Suppressor macrophage (primary cell): ENCODE measurements at regions not wholly inside any gene's neighbourhood (a gene's known extent, or its start where the extent isn't known, plus 50 kb on each side); places are given as distances from the start of the nearest gene placed in this dataset.
A peak's percentile ranks its signal among the peaks of the same experiment; 100 is the strongest.

Source experiments
- DNase-seq, 4 experiments: peaks; one replicate each; pipeline ENCODE4 v3.0.0-alpha.2; 2020 to 2022

DNA sequence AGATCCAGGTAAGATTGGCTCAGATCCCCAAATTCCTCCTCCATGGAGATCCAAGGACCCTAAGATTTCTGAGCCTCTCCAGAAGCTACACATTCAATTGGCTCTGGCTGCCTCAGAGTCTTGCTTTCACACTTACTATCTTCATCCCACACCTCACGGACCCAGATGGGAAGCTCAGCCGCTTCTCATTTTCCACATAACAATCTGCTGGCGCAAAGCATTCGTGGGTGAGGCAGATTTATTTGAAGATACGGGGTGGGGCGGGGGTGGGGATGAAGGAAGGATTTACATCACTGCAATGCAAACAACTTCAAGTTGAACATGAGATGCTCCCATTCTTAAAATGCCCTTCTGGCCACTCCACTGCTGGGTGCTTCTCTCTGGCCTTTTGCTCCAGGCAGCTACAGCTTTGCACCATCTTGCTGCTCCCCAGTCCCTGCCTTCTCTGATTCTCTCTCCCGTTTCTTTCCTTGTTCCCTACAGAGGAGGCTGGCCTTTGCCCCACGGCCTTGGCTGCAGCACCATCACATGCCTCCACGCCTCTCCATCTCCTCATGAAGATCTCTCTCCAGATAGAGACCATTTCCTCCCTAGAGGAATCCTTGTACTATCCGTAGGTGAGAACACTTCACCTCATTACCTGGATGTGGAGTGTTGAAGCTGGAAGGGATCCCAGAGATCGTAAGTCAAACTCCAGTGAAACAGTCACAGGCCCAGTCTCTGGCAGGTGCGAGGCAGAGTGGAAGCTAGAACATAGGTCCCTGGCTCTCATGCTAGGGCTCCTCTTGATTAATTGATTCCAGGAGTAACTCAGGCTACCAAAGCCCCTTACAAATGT lies 175.9 kb downstream of the RPLP1 start:
- DNase-seq = no peak

DNA sequence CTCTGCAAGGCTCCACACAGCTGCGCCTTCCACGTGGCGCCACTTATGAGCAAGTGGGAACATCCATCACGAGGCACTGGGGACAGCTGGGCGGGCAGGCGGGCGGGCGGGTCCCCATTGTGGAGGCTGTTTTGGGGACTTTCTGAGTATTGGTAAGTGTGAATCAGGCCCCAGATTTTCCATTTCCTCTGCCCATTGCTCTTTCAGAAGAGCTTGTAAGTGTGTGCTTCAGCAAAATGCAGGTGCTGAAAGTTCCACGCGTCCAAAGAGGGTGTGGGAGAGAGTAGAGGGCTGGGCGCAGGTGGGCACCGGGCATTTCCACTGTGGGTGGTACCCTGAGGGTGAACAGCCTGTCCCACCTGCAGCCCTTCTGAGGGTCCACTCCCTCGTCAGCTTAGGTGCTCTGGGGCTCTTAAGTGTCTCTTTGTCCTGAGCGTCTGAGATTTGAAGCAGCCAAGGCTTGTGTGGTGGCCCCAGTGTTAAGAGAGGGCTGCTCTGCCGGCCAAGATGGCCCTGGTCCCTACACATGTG lies 177.1 kb downstream of the RPLP1 start:
- DNase-seq = no peak

DNA sequence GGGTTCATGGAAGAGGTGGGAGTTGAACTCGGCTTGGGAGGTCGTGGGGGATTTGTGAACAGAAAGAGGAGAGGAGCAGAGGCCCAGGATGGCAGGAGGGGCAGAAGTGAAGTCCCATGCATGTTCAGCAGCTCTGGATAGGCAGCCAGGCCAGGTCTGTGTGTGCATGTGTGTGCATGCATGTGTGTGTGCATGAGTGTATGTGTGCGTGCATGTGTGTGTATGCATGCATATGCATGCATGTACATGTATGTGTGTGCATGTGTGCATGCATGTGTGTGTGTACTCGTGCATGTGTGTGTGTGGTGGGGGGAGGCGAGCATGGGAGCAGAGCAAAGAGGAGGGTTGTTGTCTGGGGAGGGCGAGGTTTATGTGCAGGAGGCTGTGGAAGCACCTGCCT lies 178.4 kb downstream of the RPLP1 start:
- no peak for DNase-seq

- no peak for DNase-seq
Observed at GRCh38 chr15:69631978-69632377, 179.4 kb downstream of the RPLP1 start.

DNA sequence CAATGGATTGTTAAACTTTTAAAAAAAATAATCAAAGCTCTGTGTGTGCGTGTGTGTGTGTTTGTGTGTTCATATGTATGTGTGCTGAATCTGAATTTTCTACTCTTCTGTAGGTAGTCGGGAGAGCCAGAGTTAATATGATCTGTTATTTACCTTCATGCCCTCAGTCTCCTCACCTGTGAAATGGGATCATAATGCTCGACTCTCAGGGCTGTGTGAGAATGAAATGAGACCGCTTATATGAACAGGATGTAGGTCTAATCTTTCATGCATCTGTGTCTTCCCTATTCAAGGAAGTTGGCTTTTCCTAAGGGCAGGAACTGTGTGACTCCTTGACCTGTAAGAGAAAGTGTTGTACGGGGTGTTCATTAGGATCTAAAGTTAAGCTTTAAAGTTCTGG lies 182.2 kb downstream of the RPLP1 start:
- DNase-seq = no peak

DNA sequence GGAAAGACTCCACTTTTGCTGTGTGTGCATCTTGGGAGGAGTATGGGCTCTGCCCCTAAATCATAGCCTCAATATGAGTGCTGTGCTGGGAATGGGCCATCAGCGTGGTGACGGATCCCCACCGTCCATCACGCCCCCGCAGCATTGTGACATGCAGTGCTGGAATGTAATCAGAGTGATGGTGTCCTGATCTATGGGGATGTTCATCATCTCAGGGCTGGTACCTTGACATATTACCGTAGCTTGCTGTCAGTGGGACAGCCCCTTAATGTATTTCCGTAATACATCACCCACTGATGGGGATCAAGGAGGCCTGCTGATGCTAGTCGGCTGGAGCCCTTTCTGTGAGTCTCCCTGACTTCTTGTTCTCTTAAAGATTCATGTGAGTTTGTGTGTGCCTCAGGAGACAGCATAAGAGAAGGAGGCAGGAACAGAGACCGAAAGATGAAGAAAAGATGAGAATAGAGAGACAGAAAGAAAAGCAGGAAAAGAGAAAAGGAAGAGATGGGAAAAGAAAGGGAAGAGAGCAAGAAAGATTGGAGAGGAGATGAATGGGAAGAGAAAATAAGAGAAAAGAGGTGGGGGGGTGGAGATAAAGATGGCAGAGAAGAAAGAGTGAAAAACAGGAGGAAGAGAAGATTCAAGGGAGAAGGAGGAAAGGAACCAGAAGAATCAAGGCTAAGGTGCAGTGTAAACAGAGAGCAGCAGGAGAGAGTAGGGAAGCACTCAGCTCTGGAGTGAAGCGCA lies 183.7 kb downstream of the RPLP1 start:
- DNase-seq = no peak

- no peak for DNase-seq
Observed at GRCh38 chr15:69637818-69638217, 185.2 kb downstream of the RPLP1 start.

- no peak for DNase-seq
Observed at GRCh38 chr15:69643476-69643875, 190.9 kb downstream of the RPLP1 start.

DNA sequence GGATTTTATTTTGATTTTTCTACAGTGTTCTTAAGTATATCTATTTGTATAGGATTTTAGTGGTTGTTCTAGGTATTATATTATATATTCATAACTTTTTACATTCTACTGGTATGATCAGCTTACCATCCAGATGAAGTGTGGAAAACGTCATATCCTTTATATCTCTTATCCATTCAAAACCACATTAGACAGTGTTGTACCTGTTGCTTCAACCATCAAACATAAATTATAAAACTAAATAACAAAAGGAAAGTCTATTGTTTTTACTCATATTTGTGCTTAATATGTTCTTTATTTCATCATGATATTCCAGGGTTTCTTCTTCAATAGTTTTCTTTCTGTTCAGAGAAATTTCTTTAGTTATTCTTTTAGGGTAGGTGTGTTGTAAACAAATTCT lies 191.4 kb downstream of the RPLP1 start:
- DNase-seq = no peak

- DNase-seq = no peak
Observed at GRCh38 chr15:69644876-69645275, 192.3 kb downstream of the RPLP1 start.

DNA sequence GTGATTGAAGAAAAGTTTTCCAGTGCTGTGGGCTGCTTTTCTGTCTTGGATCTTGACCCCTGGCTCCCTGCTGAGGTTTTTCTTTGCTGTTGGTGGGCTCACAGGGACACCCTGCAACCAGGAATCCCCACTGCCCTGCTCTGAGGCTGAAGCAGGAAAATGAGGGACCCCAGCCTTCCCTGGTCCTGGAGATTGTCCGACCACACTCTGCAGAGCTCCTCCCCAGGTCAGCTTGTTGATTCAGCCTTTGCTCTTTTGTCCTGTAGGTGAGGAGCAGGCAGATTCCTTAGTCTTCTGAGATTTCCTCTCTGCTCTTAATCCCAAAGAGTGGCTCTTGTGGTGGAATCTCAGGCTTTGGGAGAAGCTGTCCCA lies 194.5 kb downstream of the RPLP1 start:
- DNase-seq = no peak

GRCh38 chr15:69648212-69648611 lies 195.6 kb downstream of the RPLP1 start:
- DNase-seq = no peak

DNA sequence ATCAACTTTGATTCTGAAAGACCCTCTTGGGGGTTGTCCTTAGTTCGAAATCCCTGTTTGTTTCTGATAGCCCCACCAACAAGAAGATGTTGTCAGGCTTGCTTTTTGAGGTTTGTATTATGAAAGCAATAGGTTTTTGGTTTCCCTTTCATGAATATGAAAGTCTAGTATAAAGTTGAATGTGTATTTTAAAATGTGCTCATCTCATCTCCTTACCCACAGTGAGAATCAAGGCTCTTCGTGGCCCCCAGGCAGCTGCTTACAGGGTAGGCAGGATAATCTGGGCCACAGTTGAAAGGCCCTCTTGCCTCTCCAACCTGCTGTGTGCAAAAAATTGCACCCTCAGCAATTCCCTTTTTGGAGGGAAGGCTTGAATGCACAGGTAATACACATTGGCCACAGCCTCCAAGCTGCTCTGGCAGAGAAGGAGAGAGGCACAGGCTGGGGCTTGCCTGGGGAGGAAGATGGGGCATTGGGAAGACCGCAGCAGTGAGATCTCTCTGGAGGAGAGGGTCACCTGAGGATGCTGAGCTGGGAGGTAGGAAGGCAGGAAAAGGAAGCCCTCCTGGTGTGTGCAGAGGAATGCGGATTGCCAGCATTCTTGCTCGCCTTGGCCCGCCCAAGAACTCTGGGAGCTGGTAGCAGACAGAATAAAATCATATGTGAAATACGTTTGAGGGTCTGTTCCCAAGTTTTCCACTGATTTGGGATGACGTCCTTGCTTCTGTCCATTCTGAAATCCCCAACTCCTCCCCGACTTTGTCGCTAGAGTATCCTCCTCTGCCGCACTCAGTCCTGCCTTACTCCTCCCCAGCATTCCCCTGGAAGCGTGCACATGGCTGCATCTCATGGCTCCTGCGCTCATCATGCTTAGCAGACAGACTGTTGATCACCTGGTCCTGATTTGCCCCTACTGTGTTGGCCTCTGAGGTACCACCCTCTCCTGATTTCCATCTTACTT lies 196.4 kb downstream of the RPLP1 start:
- no peak for DNase-seq

- peak in 1 of 4 experiments; percentile 26 for DNase-seq
Observed at GRCh38 chr15:69652293-69652692, 199.7 kb downstream of the RPLP1 start.

- no peak for DNase-seq
Observed at GRCh38 chr15:69652751-69653305, 200.2 kb downstream of the RPLP1 start.

- DNase-seq = no peak
Observed at GRCh38 chr15:69653306-69653705, 200.7 kb downstream of the RPLP1 start.

- no peak for DNase-seq
Observed at GRCh38 chr15:69653846-69654245, 201.2 kb downstream of the RPLP1 start.

GRCh38 chr15:69656271-69657030 lies 203.8 kb downstream of the RPLP1 start:
- peak in 3 of 4 experiments; percentile 42 to 55 (median 49) for DNase-seq

DNA sequence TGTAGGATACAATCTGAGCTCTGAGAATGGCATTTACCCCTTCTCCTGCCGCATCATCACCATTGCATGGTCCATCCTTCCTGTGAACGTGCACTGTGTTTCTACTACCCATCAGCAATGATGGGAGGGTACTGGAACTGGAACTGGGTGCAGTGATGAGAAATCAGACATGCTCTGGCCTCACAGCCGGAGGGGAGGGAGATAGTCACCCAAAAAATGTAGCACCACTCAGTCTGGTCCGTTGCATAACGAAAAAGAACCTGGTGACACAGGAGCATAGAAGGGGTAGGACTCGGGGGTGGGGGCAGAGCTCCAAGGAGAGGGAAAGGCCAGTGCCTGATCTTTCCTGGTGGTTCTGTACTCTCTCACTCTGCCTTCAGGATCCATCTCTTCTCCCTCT lies 205.0 kb downstream of the RPLP1 start:
- DNase-seq = no peak

GRCh38 chr15:69658411-69658945 lies 205.9 kb downstream of the RPLP1 start:
- no peak for DNase-seq

GRCh38 chr15:69659454-69660050 lies 206.9 kb downstream of the RPLP1 start:
- peak in 1 of 4 experiments; percentile 30 for DNase-seq
